RPMI7951 (cell line): ENCODE measurements at regions not wholly inside any gene's neighbourhood (a gene's known extent, or its start where the extent isn't known, plus 50 kb on each side); places are given as distances from the start of the nearest gene placed in this dataset.
A peak's percentile ranks its signal among the peaks of the same experiment; 100 is the strongest.

ENCODE experiments used
- DNase-seq: peaks from one replicate; pipeline ENCODE4 v3.0.0-alpha.2; 2012; ENCODE audit warnings: low read depth

DNA sequence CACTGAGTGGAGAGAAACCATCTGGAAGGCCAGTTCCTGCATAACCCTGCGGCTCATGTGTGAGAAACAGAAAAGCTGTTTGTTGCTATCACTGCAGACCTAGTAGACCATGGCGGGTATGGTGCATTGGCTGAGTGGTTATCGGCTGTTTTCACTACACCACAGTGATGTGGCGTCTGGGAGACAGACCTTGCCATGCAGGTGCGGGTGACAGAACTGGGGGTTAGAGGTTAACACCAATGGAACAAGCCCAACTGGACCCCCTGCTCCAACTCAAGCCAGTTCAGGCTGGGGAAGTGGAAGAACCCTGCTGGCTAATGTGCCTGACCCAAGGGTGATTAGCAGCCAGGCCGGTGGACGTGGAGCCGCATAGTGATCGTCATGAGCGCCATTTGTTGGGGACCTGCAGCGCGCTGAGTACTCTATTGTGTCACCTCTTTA is 91.9 kb downstream of the IRF8 start:
- no peak for DNase-seq

DNA sequence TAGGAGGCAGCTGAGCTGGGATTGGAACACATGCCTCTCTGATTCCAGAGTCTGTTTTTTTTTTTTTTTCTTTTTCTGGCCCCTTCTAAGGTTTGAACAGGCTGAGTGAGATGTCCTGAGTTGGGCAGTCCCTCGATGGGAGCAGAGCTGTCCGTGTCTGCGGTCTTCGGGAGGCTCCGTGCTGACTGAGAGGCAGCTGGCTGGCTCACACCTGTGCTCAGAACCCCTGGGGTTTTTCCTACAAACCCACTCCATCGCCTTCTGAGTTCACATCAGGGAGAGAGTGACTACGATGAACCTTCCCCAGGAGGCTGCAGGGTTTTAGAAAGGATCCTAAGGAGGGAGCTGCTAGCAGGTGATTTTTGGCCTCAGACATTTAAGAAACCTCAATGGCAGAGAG is 92.5 kb downstream of the IRF8 start:
- DNase-seq, result no peak

DNA sequence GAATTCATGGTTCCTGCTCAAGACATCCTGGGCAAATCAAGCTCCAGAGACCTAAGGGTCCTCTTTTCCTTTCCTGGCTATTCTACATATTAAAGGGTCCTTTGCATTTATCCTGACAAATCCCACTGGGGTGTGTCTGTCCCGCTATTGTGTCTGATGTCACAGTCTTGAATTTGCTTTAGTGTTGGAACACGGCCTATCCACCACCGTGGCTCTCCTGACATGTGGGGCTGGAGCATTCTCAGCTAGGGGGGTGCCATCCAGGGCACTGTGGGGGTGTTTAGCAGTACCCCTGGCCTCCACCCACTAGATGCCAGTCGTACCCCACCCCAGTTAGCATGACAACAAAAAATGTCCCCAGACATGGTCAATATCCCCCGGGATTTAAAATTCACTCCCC is 92.9 kb downstream of the IRF8 start:
- DNase-seq, result no peak

- no peak for DNase-seq
Measured at GRCh38 chr16:85992359-85992758, 93.4 kb downstream of the IRF8 start.

DNA sequence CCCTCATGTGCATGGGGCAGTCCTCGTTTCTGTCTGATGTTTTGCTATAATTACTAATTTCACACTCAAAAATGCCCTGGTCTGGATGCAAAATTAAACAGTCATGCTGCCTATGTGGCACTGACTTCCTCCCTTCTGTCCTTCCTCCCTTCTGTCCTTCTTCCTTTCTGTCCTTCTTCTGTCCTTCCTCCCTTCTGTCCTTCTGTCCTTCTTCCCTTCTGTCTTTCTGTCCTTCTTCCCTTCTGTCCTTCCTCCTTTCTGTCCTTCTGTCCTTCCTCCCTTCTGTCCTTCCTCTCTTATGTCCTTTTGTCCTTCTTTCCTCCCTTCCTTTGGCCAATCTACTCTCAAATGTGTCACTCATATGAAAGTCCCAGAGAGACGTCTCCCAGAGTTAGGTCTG is 93.8 kb downstream of the IRF8 start:
- DNase-seq, result no peak

- DNase-seq, result no peak
Measured at GRCh38 chr16:85994492-85995490, 95.8 kb downstream of the IRF8 start.

DNA sequence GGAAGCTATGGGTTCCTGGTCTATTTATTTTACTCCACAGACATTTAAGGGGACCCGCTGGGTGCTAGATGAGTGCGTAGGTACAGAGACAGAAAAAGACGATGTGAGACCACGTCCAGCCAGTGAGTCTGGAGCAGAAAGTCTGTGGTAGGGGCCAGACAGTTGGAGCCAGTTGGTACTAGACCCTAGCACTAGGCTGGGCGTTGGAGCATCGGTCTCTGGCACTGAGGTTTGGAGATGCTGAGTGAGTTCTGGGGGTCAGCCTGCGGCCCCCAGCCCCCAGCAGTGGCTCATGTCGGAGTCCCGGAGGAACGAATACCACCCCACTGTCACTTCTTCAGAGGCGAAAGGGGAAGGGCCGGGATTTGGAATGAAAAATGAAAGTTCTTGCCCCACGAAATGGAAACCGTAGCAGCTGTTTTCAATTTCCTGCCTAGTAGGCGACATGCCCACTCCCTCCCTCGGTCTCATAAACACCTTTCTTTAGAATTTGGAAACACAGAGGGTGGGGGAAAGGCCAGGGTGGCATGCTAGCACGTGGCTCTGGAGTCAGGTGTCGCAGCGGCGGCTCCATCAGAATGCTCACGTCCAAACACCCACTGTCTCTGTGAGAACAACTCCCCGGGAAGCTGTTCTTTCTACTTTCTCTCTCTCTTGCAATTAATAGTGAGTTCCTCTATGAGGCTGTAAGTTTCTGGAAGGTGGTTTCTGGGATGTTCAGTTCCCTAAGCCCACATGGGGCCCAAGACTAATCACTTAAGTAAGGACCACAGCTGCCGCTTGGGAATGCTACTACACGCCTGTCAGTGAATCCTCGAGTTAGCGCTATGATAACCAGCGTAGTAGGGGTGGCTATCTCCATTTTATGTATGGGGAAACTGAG is 96.8 kb downstream of the IRF8 start:
- no peak for DNase-seq

GRCh38 chr16:85996843-85997242 is 97.9 kb downstream of the IRF8 start:
- DNase-seq, result no peak

- DNase-seq, result no peak
Measured at GRCh38 chr16:85998171-85998867, 99.4 kb downstream of the IRF8 start.

DNA sequence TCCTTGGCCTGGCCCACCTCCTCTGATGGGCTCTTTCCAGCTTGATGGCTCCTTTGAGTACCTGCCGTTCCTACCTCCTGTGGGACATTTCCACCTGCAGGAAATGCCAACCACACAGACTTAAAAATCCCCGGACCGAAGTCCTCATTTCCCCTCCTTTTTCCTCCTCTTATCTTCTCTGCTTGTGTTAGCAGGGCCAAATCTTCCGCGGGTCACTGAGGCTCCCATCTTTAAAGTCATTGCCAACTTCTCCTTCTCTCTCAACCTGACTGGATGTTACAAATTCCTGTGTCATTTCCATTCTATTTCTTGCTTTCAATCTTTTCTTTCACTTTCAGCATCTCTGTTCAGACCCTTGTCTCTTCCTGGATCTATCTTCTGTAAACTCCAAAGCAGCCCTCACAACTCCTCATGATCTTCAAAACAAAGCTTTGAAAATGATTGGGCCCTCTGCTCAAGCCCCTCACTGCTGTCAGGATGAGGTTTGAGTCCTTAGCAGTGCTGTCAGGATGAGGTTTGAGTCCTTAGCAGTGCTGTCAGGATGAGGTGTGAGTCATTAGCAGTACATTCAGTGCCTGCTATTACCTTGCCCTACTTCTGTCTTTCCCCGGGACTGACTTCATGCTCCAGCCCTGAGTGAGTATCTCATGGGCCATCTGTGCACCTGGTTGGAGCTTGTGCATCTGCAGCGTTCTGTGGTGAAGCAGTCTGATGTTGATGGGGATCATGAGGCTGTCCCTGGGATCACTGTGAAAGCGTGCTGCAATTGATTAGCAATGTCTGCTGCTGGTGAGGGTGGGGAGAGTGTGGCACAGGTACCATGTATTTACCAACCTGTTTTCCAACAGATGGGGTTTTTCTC is 100.1 kb downstream of the IRF8 start:
- no peak for DNase-seq

GRCh38 chr16:85999778-86000177 is 100.8 kb downstream of the IRF8 start:
- no peak for DNase-seq

DNA sequence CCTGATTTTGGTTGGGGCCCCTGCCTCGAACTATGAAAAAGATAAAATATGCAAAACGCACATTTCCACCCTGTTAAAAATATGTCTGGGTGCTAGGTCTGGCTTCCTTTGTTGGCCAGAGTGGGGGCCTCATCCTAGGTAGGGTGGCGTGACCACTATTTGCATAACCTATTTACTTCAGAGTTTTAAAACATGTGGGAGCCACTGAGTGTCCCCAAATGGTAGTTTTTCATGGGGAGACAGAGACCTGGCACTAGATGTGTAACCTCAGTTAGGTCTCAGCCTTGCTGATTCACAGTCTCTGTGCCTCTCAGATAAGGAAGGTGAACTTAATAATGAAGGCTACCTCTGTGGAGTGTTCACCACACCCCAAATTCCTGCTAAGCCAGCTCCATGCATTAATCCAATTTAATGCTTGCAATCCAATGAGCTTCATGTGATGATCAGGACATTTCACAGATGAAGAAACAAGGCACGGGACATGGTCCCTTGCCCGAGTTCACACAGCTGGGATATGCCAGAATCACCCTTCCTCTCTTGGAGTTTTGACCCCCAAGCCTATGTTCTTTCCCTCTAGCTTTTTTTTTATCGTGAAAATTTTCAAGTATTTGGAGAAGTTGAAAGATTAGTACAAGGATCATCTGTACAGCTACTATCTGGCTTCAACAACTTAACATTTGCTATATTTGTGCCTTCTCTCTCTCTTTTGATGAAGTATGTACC is 103.4 kb downstream of the IRF8 start:
- no peak for DNase-seq

DNA sequence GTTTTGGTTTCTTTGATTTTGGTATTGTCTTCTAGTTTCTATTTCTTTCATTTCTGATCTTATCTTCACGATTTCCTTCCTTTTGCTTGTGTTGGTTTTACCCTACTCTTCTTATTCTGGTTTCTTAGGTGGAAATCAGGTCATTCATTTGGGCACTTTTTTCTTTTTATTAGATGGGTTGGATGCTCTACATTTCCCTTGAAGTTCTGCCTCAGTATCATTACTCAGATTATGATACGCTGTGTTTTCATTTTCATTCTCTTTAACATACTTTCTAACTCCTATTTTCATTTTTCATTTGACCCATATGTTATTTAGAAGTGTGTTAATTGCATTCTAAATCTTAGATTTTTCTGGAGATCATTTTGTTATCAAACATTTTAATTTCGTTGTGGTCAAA is 108.6 kb downstream of the IRF8 start:
- DNase-seq, result no peak

- DNase-seq, result no peak
Measured at GRCh38 chr16:86010680-86011141, 111.7 kb downstream of the IRF8 start.

- no peak for DNase-seq
Measured at GRCh38 chr16:86011532-86011931, 112.6 kb downstream of the IRF8 start.

DNA sequence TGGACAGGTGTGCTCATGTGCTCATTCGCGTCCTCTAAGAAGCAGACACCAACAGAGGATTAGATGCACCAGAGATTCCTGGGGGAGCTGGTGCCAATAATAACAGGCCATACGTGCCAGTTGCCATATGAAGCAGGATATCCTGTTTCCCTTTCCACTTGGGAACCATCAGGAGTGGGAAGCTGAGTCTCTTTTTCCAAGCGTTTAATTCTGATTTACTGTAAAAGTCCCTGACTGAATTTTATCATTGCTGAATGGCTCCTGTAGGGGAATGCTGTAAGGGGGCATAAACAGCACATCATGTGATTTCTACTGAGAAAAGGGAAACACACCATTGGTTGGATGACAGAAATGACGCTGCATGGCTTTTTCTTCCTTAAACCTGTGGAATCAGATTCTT is 113.3 kb downstream of the IRF8 start:
- DNase-seq, result no peak

DNA sequence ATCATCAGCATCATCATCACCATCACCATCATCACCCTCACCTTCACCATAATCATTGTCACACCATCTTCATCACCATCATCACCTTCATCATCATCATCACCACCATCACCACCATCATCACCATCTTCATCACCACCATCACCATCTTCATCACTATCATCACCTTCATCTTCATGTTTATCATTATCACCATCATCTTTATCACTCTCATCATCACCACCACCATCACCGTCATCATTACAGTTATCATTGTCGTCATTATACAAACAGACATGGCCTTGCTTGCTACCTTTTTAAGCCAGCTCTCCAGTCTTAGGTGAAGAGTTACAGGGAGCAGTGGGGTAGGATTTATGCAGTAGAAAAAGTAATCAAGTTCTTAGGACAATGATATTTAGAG is 114.9 kb downstream of the IRF8 start:
- DNase-seq, result no peak

GRCh38 chr16:86015606-86016005 is 116.6 kb downstream of the IRF8 start:
- no peak for DNase-seq

- peak; percentile 55 for DNase-seq
Measured at GRCh38 chr16:86016201-86016965, 117.4 kb downstream of the IRF8 start.
